Nephron (organoid): ENCODE measurements at regions not wholly inside any gene's neighbourhood (a gene's known extent, or its start where the extent isn't known, plus 50 kb on each side); places are given as distances from the start of the nearest gene placed in this dataset.
A peak's percentile ranks its signal among the peaks of the same experiment; 100 is the strongest.

ENCODE experiments used
- H3K27ac Mint-ChIP-seq, 3 experiments: 2 replicates each; pipeline ENCODE4 v1.8.0; 2020; ENCODE audit warnings: mixed read lengths in 3 of 3, mild to moderate bottlenecking in 2 of 3, moderate library complexity in 1 of 3
- H3K27me3 Mint-ChIP-seq: 2 replicates; pipeline ENCODE4 v1.8.0; 2021; ENCODE audit warnings: low read depth, mild to moderate bottlenecking, moderate library complexity, mixed read lengths
- H3K36me3 Mint-ChIP-seq: 2 replicates; pipeline ENCODE4 v1.8.0; 2020; ENCODE audit warnings: low read depth, mixed read lengths
- H3K4me1 Mint-ChIP-seq: 2 replicates; pipeline ENCODE4 v1.8.0; 2020; ENCODE audit warnings: mixed read lengths
- H3K4me3 Mint-ChIP-seq, 3 experiments: 2 replicates each; pipeline ENCODE4 v1.8.0; 2020; ENCODE audit warnings: mild to moderate bottlenecking in 3 of 3, mixed read lengths in 3 of 3, moderate library complexity in 2 of 3
- H3K9me3 Mint-ChIP-seq: 2 replicates; pipeline ENCODE4 v1.8.0; 2020; ENCODE audit warnings: mixed read lengths
- TF ChIP-seq, protein P1 (sequence below), 3 experiments: fragments of 200-600 bp; sonication (generic); IDR thresholded peaks; one replicate each; pipeline ENCODE4 v1.5.0; 2021; ENCODE audit warnings: antibody characterized with exemption in 3 of 3; ENCODE audit not compliant: unreplicated experiment in 3 of 3

DNA sequence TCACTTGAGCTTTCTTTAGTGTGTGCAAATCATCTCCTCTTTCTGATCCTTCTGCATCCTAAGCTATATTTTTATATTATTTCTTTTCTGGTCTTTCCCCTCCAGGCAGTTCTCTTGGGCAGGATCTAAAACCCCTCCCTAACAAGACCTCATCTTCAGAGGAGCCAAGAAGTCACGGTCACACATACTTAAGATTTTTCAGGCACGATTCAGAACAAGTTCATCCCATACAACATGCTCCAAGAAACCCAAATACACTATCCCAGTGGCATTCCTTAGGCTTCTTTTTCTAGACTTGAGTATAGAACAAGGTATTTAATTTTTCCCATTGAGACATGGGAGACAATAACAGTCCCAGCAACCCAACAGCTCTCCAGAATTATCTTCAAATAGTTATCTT is 1251.5 kb downstream of the DNAJB9 start:
- Mint-ChIP-seq H3K4me1 (no peaks in the 10 kb centered on the region), H3K27ac (no peak overlapping the region), H3K27me3 (no peaks in the 10 kb centered on the region), H3K4me3 (no peak overlapping the region), H3K9me3 (peaks cover 18% of the 10 kb centered on the region), H3K36me3 (no peaks in the 10 kb centered on the region)
- TF ChIP-seq, protein P1, sequence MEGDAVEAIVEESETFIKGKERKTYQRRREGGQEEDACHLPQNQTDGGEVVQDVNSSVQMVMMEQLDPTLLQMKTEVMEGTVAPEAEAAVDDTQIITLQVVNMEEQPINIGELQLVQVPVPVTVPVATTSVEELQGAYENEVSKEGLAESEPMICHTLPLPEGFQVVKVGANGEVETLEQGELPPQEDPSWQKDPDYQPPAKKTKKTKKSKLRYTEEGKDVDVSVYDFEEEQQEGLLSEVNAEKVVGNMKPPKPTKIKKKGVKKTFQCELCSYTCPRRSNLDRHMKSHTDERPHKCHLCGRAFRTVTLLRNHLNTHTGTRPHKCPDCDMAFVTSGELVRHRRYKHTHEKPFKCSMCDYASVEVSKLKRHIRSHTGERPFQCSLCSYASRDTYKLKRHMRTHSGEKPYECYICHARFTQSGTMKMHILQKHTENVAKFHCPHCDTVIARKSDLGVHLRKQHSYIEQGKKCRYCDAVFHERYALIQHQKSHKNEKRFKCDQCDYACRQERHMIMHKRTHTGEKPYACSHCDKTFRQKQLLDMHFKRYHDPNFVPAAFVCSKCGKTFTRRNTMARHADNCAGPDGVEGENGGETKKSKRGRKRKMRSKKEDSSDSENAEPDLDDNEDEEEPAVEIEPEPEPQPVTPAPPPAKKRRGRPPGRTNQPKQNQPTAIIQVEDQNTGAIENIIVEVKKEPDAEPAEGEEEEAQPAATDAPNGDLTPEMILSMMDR (IDR thresholded peaks at IDR 0.05; ENCODE audit: unreplicated experiment in 3 of 3) = no peak

GRCh38 chr7:109834851-109835250 is 1256.1 kb upstream of the LRRN3 start:
- Mint-ChIP-seq H3K9me3 (peaks cover 2% of the 10 kb centered on the region), H3K27me3 (no peaks in the 10 kb centered on the region), H3K36me3 (no peaks in the 10 kb centered on the region), H3K27ac (no peak overlapping the region), H3K4me3 (no peak overlapping the region), H3K4me1 (peaks cover 5% of the 10 kb centered on the region)
- TF ChIP-seq, protein P1 (IDR thresholded peaks at IDR 0.05; ENCODE audit: unreplicated experiment in 3 of 3) = no peak

DNA sequence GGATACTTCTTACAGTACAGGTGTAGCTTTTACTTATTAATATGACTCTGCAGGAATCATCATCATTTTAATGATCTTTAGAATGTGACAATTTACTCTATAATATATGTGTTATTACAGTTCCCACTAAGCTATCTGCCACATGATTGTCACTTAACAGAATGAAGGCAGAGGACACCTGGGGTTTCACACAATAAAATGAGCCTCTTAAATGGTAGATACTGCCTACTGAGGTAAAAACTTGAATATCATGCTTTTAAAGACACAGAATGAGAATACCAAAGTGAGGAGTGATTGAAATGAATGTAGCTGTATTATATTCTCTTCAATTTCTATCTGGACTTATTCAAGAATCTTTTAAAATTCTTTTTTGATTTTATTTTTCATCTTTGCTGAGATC is 1255.3 kb upstream of the LRRN3 start:
- Mint-ChIP-seq H3K27ac (no peak overlapping the region), H3K4me1 (peaks cover 5% of the 10 kb centered on the region), H3K9me3 (peaks cover 2% of the 10 kb centered on the region), H3K36me3 (no peaks in the 10 kb centered on the region), H3K27me3 (no peaks in the 10 kb centered on the region), H3K4me3 (no peak overlapping the region)
- TF ChIP-seq, protein P1 (IDR thresholded peaks at IDR 0.05; ENCODE audit: unreplicated experiment in 3 of 3) = no peak

DNA sequence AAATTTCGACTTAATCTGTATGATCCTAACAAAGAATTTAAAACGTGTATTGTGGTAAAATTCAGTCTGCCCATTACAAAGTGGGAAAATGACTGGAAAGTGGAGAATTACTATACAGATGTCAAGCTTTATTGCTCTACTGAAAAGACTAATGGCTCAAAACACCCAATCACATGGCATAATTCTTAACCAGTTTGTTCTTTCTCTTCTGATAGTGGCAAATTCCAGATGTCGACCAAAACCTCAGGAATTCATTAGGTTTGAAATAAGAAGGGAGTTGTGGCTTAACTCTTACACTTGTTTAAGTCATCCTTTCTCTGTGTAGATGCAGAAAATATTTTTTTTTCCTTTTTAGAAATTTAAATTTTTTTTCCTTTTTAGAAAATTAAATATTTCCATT is 1254.9 kb upstream of the LRRN3 start:
- no peak overlapping the region for H3K27ac Mint-ChIP-seq
- no peaks in the 10 kb centered on the region for H3K36me3 Mint-ChIP-seq
- H3K27me3 Mint-ChIP-seq = no peaks in the 10 kb centered on the region
- no peak overlapping the region for H3K4me3 Mint-ChIP-seq
- TF ChIP-seq, protein P1 (IDR thresholded peaks at IDR 0.05; ENCODE audit: unreplicated experiment in 3 of 3) = no peak
- peaks cover 5% of the 10 kb centered on the region for H3K4me1 Mint-ChIP-seq
- peaks cover 2% of the 10 kb centered on the region for H3K9me3 Mint-ChIP-seq

DNA sequence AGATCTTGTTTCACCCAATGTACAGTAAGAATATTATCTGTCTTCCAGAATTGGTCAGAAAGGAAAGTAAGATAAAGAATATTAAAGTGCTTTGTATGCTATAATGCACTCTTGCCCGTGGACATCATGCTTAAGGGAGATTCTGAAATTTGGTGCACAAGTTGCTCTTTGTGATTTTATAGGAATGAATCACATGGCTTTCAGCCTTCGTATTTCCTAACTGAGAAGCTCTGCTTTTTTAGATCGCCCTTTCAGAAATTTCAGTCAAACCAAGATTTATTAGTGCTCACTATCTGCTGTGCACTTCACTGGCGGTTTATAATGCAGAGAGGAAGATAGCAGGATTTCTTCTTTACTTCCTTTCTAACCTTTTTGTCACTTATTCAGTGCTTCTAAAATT is 1248.5 kb upstream of the LRRN3 start:
- no peaks in the 10 kb centered on the region for H3K27me3 Mint-ChIP-seq
- no peaks in the 10 kb centered on the region for H3K9me3 Mint-ChIP-seq
- TF ChIP-seq, protein P1 (IDR thresholded peaks at IDR 0.05; ENCODE audit: unreplicated experiment in 3 of 3) = no peak
- H3K36me3 Mint-ChIP-seq = no peaks in the 10 kb centered on the region
- no peak overlapping the region for H3K27ac Mint-ChIP-seq
- H3K4me3 Mint-ChIP-seq = no peak overlapping the region
- peaks cover 9% of the 10 kb centered on the region for H3K4me1 Mint-ChIP-seq

GRCh38 chr7:109844362-109844761 is 1246.6 kb upstream of the LRRN3 start:
- H3K27me3 Mint-ChIP-seq = no peaks in the 10 kb centered on the region
- peak overlapping the region in 1 of 3 experiments; percentile 14 for H3K27ac Mint-ChIP-seq
- no peaks in the 10 kb centered on the region for H3K36me3 Mint-ChIP-seq
- no peak overlapping the region for H3K4me3 Mint-ChIP-seq
- TF ChIP-seq, protein P1 (IDR thresholded peaks at IDR 0.05; ENCODE audit: unreplicated experiment in 3 of 3) = peak; percentile 55 to 69 (median 62)
- no peaks in the 10 kb centered on the region for H3K9me3 Mint-ChIP-seq
- peaks cover 9% of the 10 kb centered on the region for H3K4me1 Mint-ChIP-seq
